RPMI7951 (cell line): ENCODE measurements at regions not wholly inside any gene's neighbourhood (a gene's known extent, or its start where the extent isn't known, plus 50 kb on each side); places are given as distances from the start of the nearest gene placed in this dataset.

Experiments
- DNase-seq: peaks from one replicate; pipeline ENCODE4 v3.0.0-alpha.2; 2012; ENCODE audit warnings: low read depth

- no peak for DNase-seq
These were observed 251.8 kb downstream of the IRF8 start for GRCh38 chr16:86150641-86151238.

GRCh38 chr16:86151239-86151851, 252.4 kb downstream of the IRF8 start:
- DNase-seq = no peak

DNA sequence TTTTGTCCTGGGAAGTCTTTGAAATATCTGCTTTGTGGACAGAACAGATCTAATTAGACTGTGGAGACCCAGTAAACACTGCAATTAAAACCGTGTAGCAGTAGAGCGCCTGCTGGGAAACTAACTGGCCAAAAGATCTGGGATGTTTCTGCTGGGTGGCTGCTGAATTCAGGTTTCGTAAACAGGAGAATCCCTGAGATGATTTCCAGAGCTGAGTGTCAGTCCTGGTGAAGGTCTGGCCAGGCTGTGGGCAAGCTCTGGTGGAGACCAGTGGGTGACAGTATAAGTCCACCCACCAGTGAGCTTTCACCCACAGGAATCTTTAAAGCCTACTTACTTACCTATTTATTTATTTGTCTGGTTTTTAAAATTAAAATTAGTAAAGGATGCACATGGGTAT, 257.2 kb downstream of the IRF8 start:
- DNase-seq = no peak

DNA sequence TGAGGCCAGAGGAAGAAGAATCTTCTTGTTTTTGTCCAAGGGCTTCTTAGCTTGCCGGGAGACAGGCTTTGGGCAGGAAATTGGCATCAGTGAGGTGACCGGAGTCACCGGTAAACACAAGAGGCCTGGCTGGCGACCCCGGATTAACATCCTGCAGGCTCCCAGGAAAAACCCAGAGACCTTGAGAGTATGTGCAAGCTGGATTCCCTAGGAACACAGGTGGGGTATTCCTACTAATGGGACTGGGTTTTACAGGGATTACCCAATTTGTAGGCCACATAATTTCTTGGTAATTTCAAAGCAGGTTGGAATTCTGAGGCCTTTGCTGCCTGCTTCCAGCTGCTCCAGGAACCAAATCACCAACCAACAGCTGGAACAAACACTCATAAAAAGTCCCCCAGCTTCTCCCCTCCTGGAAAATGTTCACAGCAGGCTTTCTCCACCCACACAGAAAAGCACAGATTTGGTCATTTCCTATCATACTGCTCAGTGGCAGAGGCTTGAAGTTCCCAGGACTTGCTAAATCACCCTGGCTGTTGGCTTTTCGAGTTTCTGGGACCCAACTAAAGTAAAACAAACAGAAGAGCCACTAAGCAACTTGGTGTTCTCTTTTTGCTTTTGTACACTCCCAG, 258.8 kb downstream of the IRF8 start:
- DNase-seq = no peak

DNA sequence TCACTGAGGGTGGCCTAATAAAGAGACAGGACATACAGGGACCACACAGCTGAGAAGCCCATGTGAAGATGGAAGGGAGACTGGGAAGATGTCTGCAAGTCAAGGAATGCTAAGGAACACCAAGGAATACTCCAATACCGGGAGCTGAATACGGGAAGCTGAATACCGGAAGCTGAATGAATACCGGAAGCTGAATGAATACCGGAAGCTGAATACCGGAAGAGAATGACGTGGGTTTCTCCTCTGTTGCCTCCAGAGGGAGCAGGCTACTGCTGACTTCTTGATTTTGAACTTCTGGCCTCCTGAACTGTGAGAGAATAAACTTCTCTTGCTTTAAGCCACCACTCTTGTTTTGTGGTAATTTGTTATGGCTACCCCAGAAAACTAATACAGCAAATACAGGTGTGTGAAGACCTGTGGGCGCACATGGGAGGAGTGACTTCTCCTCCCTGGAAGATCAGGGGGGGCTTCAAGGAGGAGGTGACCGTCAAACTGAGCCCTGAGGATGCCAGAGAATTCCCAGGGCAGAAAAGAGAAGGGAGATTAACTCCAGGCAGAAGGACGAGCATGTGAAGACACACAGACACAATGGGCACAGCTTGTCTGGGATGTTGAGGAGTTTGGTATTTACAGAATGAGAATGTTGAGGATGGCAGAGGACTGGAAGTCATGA, 259.9 kb downstream of the IRF8 start:
- DNase-seq = no peak

DNA sequence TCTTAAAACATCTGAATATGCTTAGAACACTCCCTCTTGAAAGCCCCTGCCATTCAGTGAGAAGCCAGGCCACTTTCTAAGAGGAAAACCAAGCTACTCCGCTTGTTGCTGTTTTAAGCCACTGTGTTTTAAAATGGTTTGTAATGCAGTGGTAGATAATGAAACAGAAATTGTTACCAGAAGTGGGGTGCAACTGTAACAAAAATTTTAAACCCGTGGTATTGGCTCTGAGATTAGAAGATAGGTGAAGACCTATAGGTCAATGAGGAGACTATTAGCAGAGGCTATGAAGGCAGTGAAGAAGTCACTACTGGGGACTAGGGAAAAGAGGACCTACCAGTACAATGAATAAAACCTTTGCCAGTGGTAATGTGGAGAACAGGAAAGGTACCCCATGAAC, 266.5 kb downstream of the IRF8 start:
- no peak for DNase-seq

- DNase-seq = no peak
These were observed 267.5 kb downstream of the IRF8 start for GRCh38 chr16:86166414-86166813.

DNA sequence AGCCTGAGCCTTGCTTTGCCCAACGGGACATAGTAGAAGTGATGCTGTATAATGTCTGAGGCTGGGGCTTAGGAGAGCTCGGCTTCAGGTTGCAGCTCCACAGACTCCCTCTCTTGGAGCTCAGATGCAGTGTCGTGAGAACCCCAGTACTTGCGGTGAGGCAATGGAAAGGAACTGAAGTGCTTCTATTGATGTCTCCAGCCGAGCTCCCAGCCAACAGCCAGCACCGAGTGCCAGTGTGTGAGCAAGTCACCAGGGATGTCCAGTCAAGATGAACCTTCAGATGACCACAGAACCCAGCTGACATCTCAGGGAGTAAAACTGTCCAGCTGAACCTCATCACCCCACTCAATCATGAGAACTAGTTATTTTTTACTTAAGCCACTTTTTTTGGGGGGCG, 268.1 kb downstream of the IRF8 start:
- no peak for DNase-seq

DNA sequence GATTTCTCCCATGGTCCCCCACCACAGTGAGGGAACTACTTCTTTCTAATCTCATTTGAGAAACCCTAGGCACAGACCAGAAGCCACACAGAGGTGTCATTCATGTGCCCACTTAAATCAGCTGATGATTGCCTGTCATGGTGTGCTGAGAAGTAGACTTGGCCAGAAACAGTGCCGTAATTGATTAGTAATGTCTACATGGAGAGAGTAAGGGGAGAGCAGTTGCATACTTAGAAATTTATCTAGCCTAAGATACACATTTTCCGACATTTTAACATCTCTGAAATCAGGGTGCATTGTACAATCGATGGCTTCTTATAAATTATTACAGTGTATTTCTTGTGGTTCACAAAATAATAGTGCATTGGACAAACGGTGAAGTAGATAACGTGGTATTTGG, 271.8 kb downstream of the IRF8 start:
- no peak for DNase-seq

DNA sequence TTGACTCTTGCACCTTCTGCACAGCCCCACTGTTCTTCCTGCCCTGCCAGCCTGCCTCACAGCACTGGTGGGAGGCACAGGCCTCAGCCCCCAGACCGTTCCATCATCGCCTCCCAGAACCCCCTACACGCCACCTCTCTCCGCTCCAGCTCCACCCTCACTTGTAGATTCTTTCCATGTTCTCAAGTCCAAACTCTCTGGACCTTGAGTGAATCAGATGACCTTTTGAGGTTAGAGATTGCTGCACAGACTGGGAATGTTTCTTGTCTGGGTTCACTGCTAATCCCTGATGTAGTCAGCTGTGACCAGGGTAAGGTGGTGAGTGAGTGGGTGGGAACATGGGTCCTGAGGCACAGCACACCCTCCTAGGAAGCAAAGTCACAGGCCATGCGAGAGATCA, 272.4 kb downstream of the IRF8 start:
- peak; percentile 43 for DNase-seq

DNA sequence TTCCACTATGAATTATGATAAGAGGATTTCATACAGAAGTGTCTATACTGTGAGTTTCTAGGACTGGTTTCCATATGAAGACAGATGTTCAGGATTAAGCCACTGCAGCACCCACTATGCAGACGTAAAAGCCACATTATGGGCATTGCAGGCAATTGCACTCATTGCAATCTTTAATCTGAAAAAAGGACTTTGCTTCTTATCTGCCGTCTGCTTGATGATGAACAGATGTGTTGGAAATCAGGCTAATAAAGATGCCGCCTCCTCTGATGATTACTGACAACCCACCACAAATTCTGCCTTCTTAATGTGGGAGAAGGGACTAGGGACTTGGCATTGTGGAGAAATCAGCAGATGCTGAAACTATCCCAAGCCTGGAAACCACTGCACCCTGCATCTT, 276.9 kb downstream of the IRF8 start:
- no peak for DNase-seq

GRCh38 chr16:86176462-86176861, 277.5 kb downstream of the IRF8 start:
- no peak for DNase-seq

DNA sequence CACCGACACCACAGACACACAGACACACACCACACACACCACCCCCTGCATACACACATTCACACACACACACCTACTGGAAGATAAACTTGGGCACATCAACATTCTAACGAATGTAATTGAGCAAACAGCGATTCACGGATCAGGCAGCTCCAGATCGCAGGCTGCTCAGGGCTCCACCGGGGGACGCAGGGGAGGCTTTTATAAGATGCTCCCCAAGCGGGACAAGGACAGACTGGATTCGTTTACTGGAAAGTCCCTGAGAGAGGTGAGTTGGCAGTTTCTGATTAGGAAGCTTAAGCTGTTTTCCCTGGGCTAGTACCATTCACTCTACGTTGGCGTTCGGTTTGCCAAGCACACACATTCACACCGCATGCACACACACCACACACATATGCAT, 281.3 kb downstream of the IRF8 start:
- DNase-seq = no peak

- DNase-seq = no peak
These were observed 281.8 kb downstream of the IRF8 start for GRCh38 chr16:86180780-86181179.

DNA sequence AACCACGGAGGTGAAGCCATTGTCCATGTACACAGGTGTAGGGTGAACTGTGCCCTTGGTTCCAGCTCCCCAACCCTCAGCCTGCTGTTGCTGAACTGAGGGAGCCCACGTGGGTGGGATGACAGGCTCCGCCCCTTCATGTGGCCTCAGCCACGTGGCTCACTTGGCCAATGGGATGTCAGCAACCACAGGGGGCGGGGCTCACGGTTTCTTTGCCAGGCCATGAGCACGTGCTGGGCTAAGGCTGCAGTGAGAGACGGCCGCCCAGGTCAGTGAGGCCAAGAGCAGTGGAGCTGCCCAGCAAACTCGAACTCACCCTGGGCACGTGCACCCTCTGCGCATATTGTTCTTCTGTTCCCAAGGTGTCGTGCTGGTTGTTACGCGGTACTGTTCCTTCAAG, 282.6 kb downstream of the IRF8 start:
- no peak for DNase-seq

DNA sequence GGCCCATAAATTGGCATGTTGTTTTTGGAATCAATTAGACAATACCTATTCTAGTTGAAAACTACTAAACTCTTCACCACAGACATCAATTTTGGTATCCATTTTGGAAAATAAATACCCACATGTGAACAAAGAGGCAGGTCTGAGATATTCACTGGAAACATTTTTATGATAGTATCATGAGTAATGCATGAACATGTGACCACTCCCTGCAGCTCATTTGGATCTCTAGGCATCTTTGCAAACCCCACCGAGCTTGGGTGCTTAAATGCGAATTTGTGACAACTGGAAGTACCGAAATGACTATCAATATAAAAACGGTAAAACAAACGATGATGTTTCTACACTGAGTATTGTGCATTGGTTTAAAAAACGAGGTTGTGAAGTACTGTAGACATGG, 285.2 kb downstream of the IRF8 start:
- DNase-seq = no peak

GRCh38 chr16:86185089-86185488, 286.1 kb downstream of the IRF8 start:
- DNase-seq = no peak

DNA sequence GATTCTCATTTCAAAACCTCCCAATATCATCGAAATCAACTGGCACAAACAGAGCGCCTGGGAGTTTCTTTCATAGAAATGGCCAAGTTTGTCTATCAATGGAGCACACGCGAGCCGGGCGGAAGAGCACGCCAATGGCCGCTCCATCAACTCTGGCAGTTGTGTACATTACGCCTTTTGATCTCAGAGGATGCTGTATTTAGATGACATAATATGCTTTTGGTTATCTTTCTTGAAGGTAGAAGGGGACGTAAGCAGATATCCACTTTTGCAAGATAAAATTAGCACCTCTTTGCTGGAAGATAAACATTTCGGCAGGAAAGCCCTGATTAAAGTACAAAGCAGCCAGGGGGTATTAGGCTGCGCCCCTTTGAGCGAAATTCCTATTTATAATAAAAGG, 287.4 kb downstream of the IRF8 start:
- no peak for DNase-seq

- no peak for DNase-seq
These were observed 291.0 kb downstream of the IRF8 start for GRCh38 chr16:86189934-86190333.

DNA sequence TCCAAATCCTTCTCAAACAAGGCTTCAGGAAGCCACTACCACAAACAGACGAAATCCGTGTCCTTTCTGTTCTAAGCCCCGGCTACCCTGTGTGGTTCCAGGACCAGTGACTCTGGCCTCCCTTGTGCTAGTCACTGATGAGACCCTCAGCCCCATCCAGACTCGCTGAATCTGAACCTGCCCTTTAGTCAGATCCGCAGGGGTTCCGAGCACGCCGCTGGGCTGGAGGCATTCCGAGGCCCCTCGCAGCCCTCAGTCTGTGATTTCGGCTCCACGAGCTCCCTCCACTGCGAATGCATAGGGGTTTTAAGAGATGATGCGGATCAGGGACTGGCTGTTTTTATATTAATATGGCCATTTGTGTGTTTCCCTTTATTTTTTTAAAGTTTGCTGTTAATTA, 292.7 kb downstream of the IRF8 start:
- DNase-seq = no peak

DNA sequence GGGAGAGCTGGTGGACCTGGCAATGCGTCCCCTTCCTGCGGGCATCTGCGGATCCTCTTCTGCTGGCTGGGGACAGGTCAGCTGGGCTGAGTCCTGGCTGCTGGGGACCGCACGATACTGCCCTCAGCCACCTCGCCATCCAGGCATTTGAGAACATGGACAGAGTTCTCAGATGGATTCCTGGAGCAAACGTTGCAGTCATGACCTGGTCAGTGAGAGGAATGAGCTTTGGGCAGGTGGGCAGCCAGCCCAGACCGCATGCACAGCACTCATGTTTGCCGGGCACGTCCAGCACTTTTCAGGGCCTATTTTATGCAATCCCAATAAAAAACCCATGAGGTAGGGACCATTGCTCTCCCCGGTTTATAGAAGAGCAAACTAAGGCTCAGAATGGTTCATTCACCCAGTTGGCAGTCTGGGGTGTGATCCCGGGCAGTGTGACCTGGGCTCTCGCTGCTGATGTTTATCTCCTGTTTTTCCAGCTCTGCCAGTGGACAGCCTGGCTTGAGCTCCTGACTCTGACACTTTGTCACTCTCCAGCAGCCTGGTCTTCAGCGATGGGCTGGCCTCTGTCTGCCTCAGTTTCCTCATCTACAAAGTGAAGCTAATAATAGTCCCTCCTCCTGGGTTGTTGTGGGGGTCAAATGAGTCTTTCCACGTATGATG, 294.7 kb downstream of the IRF8 start:
- no peak for DNase-seq

DNA sequence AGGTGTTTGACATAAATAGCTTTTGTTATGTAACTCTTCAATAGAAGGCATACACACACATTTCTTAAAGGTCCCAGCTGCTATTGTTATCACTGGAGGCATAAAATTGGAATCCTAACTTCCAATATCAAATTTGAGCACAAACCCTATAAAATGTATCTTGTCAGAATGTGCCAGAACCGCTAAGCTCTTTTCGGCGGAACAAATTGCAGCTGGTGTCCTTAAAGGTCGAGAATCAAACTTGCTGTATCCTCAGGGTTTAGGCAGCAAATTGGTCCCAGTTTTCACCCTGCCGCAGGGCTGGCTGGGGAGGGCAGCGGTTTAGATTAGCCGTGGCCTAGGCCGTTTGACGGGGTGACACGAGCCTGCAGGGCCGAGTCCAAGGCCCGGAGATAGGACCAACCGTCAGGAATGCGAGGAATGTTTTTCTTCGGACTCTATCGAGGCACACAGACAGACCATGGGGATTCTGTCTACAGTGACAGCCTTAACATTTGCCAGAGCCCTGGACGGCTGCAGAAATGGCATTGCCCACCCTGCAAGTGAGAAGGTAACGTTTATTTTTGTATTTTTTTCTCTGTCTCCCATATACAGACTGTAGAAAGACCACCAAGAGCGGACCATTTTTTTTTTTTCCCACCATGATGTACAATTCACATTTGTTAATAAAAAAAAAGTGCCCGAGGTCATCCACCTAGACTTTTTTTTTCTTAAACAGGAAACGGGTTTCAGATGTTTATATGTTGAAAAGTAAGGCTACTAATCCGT, 297.1 kb downstream of the IRF8 start:
- DNase-seq = peak; percentile 41
